ENCODE measurements at regions not wholly inside any gene's neighbourhood (a gene's known extent, or its start where the extent isn't known, plus 50 kb on each side); places are given as distances from the start of the nearest gene placed in this dataset.

- Histone ChIP-seq H3K9ac (no peak overlapping the region), H3K4me2 (no peak overlapping the region)
Measured at GRCh38 chr2:8572712-8573233, 109.1 kb upstream of the ID2 start.

GRCh38 chr2:8573234-8573941 is 108.5 kb upstream of the ID2 start:
- TF ChIP-seq, protein P1, sequence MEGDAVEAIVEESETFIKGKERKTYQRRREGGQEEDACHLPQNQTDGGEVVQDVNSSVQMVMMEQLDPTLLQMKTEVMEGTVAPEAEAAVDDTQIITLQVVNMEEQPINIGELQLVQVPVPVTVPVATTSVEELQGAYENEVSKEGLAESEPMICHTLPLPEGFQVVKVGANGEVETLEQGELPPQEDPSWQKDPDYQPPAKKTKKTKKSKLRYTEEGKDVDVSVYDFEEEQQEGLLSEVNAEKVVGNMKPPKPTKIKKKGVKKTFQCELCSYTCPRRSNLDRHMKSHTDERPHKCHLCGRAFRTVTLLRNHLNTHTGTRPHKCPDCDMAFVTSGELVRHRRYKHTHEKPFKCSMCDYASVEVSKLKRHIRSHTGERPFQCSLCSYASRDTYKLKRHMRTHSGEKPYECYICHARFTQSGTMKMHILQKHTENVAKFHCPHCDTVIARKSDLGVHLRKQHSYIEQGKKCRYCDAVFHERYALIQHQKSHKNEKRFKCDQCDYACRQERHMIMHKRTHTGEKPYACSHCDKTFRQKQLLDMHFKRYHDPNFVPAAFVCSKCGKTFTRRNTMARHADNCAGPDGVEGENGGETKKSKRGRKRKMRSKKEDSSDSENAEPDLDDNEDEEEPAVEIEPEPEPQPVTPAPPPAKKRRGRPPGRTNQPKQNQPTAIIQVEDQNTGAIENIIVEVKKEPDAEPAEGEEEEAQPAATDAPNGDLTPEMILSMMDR (conservative IDR thresholded peaks at IDR 0.05; ENCODE audit: low read depth, low read length) = no peak
- Histone ChIP-seq H3K36me3 (ENCODE audit: insufficient read depth) (no peaks in the 10 kb centered on the region), H3K27me3 (ENCODE audit: insufficient read depth, low read depth) (no peaks in the 10 kb centered on the region), H3K4me1 (ENCODE audit: low read depth, poor library complexity, severe bottlenecking) (no peaks in the 10 kb centered on the region), H3K79me2 (ENCODE audit: insufficient read depth, low read depth) (no peaks in the 10 kb centered on the region), H4K20me1 (ENCODE audit: insufficient read depth) (no peaks in the 10 kb centered on the region), H3K4me2 (no peak overlapping the region), H3K27ac (no peak overlapping the region), H2AFZ (ENCODE audit: low read depth) (no peak overlapping the region), H3K9ac (no peak overlapping the region), H3K4me3 (IDR thresholded peaks at IDR 0.05; ENCODE audit: insufficient read depth, low read depth, low read length) (no peak overlapping the region)

More at GRCh38 chr2:8572712-8573233, 109.1 kb upstream of the ID2 start:
- Histone ChIP-seq H3K4me3 (IDR thresholded peaks at IDR 0.05; ENCODE audit: insufficient read depth, low read depth, low read length) (no peak overlapping the region), H3K27ac (no peak overlapping the region), H3K79me2 (ENCODE audit: insufficient read depth, low read depth) (no peaks in the 10 kb centered on the region), H3K4me1 (ENCODE audit: low read depth, poor library complexity, severe bottlenecking) (no peaks in the 10 kb centered on the region), H2AFZ (ENCODE audit: low read depth) (no peak overlapping the region), H3K27me3 (ENCODE audit: insufficient read depth, low read depth) (no peaks in the 10 kb centered on the region), H4K20me1 (ENCODE audit: insufficient read depth) (no peaks in the 10 kb centered on the region), H3K36me3 (ENCODE audit: insufficient read depth) (no peaks in the 10 kb centered on the region)
- TF ChIP-seq, protein P1 (conservative IDR thresholded peaks at IDR 0.05; ENCODE audit: low read depth, low read length) = no peak

DNA sequence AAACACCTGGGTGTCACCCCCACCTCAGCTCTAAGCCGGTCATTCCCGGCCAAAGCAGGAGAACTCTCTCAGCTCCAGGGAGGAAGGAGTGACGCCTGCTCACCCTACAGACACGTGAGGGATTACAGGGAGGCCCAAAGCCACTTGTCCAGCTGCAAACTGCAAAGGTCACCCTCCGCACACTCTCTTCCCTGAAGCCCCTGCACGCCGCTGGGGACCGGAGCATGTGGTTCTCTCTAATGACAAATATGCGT is 108.0 kb upstream of the ID2 start:
- no peaks in the 10 kb centered on the region for H3K36me3 ChIP-seq (ENCODE audit: insufficient read depth)
- no peak overlapping the region for H3K9ac ChIP-seq
- TF ChIP-seq, protein P1 (conservative IDR thresholded peaks at IDR 0.05; ENCODE audit: low read depth, low read length) = no peak
- H4K20me1 ChIP-seq (ENCODE audit: insufficient read depth) = no peaks in the 10 kb centered on the region
- no peak overlapping the region for H3K4me2 ChIP-seq
- no peaks in the 10 kb centered on the region for H3K4me1 ChIP-seq (ENCODE audit: low read depth, poor library complexity, severe bottlenecking)
- H2AFZ ChIP-seq (ENCODE audit: low read depth) = no peak overlapping the region
- H3K4me3 ChIP-seq (IDR thresholded peaks at IDR 0.05; ENCODE audit: insufficient read depth, low read depth, low read length) = no peak overlapping the region
- H3K27me3 ChIP-seq (ENCODE audit: insufficient read depth, low read depth) = no peaks in the 10 kb centered on the region
- no peak overlapping the region for H3K27ac ChIP-seq
- H3K79me2 ChIP-seq (ENCODE audit: insufficient read depth, low read depth) = no peaks in the 10 kb centered on the region

DNA sequence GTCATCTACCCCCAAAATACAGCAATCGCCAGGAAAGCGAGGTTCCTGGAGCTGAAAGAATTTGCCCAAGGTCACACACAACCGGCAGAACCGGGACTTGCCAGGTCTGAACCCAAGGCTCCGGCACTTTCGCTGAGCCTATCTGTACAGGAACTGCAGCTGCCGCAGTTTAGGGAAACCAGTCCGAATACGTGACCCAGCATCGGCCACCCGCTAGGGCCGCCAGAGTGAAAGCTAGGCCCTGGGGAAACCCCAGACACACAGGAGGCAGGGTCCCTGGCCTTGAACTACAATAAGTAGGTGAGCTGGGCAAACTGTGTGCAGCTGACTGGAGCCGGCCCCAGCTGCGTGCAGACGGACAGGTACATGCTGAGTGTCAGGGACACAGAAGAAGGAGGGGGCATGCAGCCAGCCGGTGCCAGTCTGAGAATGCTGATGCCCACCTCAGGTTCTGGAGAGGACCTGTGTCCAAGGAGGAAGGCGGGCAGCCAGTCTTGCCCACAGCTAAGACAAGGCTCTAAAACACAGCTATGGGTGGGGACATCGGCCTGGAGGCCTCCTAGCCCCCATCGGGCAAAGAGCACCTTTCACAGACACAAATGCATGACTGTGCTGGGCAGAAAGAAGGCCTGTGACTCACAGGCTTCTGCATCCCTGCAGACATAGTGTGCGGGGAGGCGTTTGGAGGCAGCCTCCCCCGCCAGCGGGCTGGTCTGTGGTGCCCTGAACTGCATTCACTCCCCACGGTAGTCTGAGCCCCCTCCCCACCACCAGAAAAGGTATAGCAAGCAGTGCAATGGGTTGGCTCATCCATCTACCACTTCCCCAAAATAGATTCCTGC is 107.4 kb upstream of the ID2 start:
- Histone ChIP-seq H3K36me3 (ENCODE audit: insufficient read depth) (no peaks in the 10 kb centered on the region), H2AFZ (ENCODE audit: low read depth) (no peak overlapping the region), H3K27ac (no peak overlapping the region), H3K79me2 (ENCODE audit: insufficient read depth, low read depth) (no peaks in the 10 kb centered on the region), H3K4me2 (no peak overlapping the region), H4K20me1 (ENCODE audit: insufficient read depth) (no peaks in the 10 kb centered on the region), H3K4me3 (IDR thresholded peaks at IDR 0.05; ENCODE audit: insufficient read depth, low read depth, low read length) (no peak overlapping the region), H3K4me1 (ENCODE audit: low read depth, poor library complexity, severe bottlenecking) (no peaks in the 10 kb centered on the region), H3K9ac (no peak overlapping the region), H3K27me3 (ENCODE audit: insufficient read depth, low read depth) (no peaks in the 10 kb centered on the region)
- TF ChIP-seq, protein P1 (conservative IDR thresholded peaks at IDR 0.05; ENCODE audit: low read depth, low read length) = no peak

Measured in KMS-11 (cell line).